ENCODE measurements at regions not wholly inside any gene's neighbourhood (a gene's known extent, or its start where the extent isn't known, plus 50 kb on each side); places are given as distances from the start of the nearest gene placed in this dataset.

- TF ChIP-seq EZH2 (IDR thresholded peaks at IDR 0.05; ENCODE audit: borderline replicate concordance, low read length) (no peak), CTCF (conservative IDR thresholded peaks at IDR 0.05 in 1 of 2, IDR thresholded peaks at IDR 0.05 in 1 of 2; ENCODE audit: extremely low read depth in 1 of 2, insufficient read depth in 1 of 2, low read depth in 1 of 2, low read length in 2 of 2) (no peak)
These were observed 133.1 kb upstream of the CBLB start for GRCh38 chr3:106001923-106002322.

Measured in mammary epithelial cell (primary cell).